ENCODE measurements at regions not wholly inside any gene's neighbourhood (a gene's known extent, or its start where the extent isn't known, plus 50 kb on each side); places are given as distances from the start of the nearest gene placed in this dataset.

DNA sequence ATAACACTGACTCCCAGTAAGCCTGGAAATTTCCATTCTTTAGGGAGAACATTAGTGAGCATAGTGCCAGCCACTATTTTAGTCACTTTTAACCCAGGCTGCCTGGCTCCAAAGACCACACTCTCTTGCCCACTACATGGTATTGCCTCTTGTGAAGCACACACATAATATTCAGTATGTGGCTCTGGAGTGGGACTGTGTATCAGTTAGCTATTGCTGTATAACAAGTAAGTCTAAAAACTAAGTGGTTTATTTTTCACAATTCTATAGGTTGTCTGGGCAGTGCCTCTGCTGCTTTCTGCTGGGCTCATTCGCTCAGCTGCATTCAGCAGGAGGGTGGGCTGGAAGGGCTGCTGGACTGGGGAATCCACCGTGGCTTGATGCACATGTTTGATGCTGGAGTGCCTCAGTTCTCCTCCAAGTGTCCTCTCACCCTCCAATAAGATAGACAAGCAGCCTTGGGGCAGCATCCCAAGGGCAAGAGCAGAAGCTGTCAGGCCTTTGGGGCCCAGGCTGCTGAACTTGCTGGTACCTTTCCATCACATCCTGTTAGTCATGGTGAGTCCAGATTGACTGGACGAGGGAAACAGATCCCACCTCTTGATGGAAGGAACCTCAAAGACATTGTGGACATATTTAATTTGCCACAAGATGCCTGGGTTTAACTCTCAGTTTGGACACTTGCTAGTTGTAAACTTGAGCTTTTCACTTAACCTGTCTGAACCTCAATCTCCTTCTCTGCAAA is 66.6 kb upstream of the TLE3 start:
- Histone ChIP-seq H3K4me3 (no peak overlapping the region), H3K27me3 (no peaks in the 10 kb centered on the region), H3K27ac (peak overlapping the region in 3 of 4 donors; percentile 74 to 82 (median 80)), H3K4me1 (peaks cover 25 to 27% (median 26%) of the 10 kb centered on the region in 3 donors), H3K9me3 (no peaks in the 10 kb centered on the region), H3K36me3 (no peaks in the 10 kb centered on the region)
- TF ChIP-seq, protein P1, sequence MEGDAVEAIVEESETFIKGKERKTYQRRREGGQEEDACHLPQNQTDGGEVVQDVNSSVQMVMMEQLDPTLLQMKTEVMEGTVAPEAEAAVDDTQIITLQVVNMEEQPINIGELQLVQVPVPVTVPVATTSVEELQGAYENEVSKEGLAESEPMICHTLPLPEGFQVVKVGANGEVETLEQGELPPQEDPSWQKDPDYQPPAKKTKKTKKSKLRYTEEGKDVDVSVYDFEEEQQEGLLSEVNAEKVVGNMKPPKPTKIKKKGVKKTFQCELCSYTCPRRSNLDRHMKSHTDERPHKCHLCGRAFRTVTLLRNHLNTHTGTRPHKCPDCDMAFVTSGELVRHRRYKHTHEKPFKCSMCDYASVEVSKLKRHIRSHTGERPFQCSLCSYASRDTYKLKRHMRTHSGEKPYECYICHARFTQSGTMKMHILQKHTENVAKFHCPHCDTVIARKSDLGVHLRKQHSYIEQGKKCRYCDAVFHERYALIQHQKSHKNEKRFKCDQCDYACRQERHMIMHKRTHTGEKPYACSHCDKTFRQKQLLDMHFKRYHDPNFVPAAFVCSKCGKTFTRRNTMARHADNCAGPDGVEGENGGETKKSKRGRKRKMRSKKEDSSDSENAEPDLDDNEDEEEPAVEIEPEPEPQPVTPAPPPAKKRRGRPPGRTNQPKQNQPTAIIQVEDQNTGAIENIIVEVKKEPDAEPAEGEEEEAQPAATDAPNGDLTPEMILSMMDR (IDR thresholded peaks at IDR 0.05), result no peak
- intact Hi-C loops (cut with DNase I), result no loop called here
- ATAC-seq (no peak), DNase-seq (no peak), FAIRE-seq (no peak)
- 91 to 92% methylated on average over 3 of the region's 3 CpGs for WGBS, 2 donors

DNA sequence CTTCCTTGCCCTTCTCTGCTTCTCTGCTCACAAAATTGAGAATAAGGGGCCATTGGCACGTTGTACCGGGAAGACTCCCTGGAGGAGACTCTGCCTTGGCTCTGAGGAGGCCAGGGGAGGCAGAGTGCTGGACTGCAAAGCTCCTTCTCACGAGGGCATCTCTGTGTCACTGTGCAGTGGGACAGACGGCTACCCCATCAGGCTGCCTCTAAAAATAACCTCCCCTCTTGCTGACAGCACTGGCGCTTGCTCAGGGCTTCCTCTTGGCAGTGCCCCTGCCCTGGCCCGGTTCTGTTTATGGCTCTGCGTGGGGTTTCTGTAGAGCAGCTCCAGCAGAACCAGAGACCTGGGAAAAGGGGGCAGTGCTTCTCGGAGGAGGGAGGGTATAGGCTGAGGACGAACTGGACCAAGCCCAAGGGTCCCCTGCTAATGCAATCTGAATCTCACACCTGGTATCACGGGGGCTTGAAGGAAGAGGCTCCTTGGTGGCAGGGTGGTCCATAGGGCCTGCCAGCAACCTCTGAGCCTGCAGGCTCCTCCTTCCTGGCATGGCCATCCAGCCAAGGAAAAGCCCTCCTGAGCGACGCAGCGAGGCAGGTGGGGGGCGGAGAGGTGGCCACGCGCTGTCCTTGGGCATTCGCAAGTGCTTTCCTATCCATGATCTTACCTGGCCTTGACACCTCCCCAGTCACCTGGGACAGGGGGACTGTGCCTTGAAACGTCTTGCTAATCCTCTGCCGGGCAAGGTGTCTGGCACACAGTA is 63.3 kb upstream of the TLE3 start:
- intact Hi-C loops (cut with DNase I), result no loop called here
- no peak overlapping the region for H3K4me3 ChIP-seq
- no peak for DNase-seq
- no peak overlapping the region for H3K27ac ChIP-seq
- ATAC-seq, result no peak
- no peak for FAIRE-seq
- 66 to 69% methylated on average over 19 of the region's 19 CpGs for WGBS, 2 donors
- H3K27me3 ChIP-seq, result no peaks in the 10 kb centered on the region
- H3K36me3 ChIP-seq, result no peaks in the 10 kb centered on the region
- TF ChIP-seq, protein P1 (IDR thresholded peaks at IDR 0.05), result no peak
- peaks cover 24 to 31% (median 25%) of the 10 kb centered on the region in 3 donors for H3K4me1 ChIP-seq
- H3K9me3 ChIP-seq, result no peaks in the 10 kb centered on the region

DNA sequence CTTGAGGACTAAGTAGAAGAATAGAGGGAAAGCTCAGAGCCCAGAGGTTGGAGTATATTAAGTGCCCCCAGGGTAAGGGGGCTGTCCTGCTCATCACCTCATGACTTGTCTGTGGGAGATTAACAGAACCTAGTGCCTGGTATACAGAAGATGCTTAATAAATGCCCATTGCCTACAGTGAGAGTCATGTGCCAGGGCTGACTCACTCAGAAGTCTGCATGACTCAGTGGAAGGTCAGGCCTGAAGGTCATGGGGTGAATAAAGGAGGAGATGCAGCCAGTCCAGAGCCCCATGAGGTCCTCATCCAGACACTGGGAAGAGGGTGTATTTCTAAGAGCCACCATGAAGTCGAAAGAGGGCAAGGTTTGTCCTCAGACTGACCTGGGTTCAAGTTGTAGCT is 62.5 kb upstream of the TLE3 start:
- intact Hi-C loops (cut with DNase I), result no loop called here
- H3K27me3 ChIP-seq, result no peaks in the 10 kb centered on the region
- FAIRE-seq, result no peak
- peaks cover 18 to 24% (median 19%) of the 10 kb centered on the region in 3 donors for H3K4me1 ChIP-seq
- no peak for DNase-seq
- H3K27ac ChIP-seq, result no peak overlapping the region
- peak in 1 of 4 donors; percentile 60 for ATAC-seq
- TF ChIP-seq, protein P1 (IDR thresholded peaks at IDR 0.05), result no peak
- H3K4me3 ChIP-seq, result no peak overlapping the region
- no peaks in the 10 kb centered on the region for H3K9me3 ChIP-seq
- 52% methylated on average over 1 of the region's 1 CpG for WGBS, 2 donors
- H3K36me3 ChIP-seq, result no peaks in the 10 kb centered on the region

DNA sequence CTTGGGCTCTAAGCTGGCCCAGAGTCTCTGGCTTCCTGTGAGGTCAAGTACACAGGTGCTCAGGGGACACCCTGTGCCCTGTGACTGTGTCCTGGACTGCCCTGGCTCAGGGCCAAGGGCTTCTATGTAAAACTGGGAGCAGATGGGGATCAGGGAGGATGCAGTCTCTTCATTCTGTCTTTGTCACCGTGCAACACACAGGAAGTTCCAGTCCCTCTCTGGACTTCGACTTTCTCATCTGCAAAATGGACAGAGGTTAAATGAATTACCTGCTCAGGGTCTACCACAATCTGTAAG is 61.9 kb upstream of the TLE3 start:
- ATAC-seq (no peak), DNase-seq (no peak), FAIRE-seq (no peak)
- intact Hi-C loops (cut with DNase I), result no loop called here
- H3K36me3 ChIP-seq, result no peaks in the 10 kb centered on the region
- H3K27ac ChIP-seq, result no peak overlapping the region
- TF ChIP-seq, protein P1 (IDR thresholded peaks at IDR 0.05), result no peak
- no peaks in the 10 kb centered on the region for H3K27me3 ChIP-seq
- H3K4me3 ChIP-seq, result no peak overlapping the region
- H3K4me1 ChIP-seq, result peaks cover 12 to 19% (median 13%) of the 10 kb centered on the region in 3 donors
- H3K9me3 ChIP-seq, result no peaks in the 10 kb centered on the region
- WGBS, 2 donors, result 63 to 70% methylated on average over 2 of the region's 2 CpGs
